ENCODE measurements at regions not wholly inside any gene's neighbourhood (a gene's known extent, or its start where the extent isn't known, plus 50 kb on each side); places are given as distances from the start of the nearest gene placed in this dataset.

GRCh38 chr3:41075975-41076374 lies 123.3 kb upstream of the CTNNB1 start:
- in situ Hi-C loops (cut with MboI; ENCODE audit: low sequenced_read_pairs) = no loop called here

GRCh38 chr3:41076399-41076798 lies 122.9 kb upstream of the CTNNB1 start:
- in situ Hi-C loops (cut with MboI; ENCODE audit: low sequenced_read_pairs) = no loop called here

- in situ Hi-C loops (cut with MboI; ENCODE audit: low sequenced_read_pairs) = no loop called here
Measured at GRCh38 chr3:41080141-41080540, 119.2 kb upstream of the CTNNB1 start.

- in situ Hi-C loops (cut with MboI; ENCODE audit: low sequenced_read_pairs) = no loop called here
Measured at GRCh38 chr3:41088882-41089281, 110.4 kb upstream of the CTNNB1 start.

- in situ Hi-C loops (cut with MboI; ENCODE audit: low sequenced_read_pairs) = no loop called here
Measured at GRCh38 chr3:41089566-41089965, 109.7 kb upstream of the CTNNB1 start.

- in situ Hi-C loops (cut with MboI; ENCODE audit: low sequenced_read_pairs) = no loop called here
Measured at GRCh38 chr3:41092844-41093243, 106.5 kb upstream of the CTNNB1 start.

GRCh38 chr3:41093476-41093875 lies 105.8 kb upstream of the CTNNB1 start:
- in situ Hi-C loops (cut with MboI; ENCODE audit: low sequenced_read_pairs) = no loop called here

GRCh38 chr3:41094351-41094750 lies 105.0 kb upstream of the CTNNB1 start:
- in situ Hi-C loops (cut with MboI; ENCODE audit: low sequenced_read_pairs) = no loop called here

GRCh38 chr3:41095702-41096101 lies 103.6 kb upstream of the CTNNB1 start:
- in situ Hi-C loops (cut with MboI; ENCODE audit: low sequenced_read_pairs) = no loop called here

GRCh38 chr3:41097896-41098496 lies 101.3 kb upstream of the CTNNB1 start:
- in situ Hi-C loops (cut with MboI; ENCODE audit: low sequenced_read_pairs) = no loop called here

- in situ Hi-C loops (cut with MboI; ENCODE audit: low sequenced_read_pairs) = no loop called here
Measured at GRCh38 chr3:41101231-41101630, 98.1 kb upstream of the CTNNB1 start.

- in situ Hi-C loops (cut with MboI; ENCODE audit: low sequenced_read_pairs) = no loop called here
Measured at GRCh38 chr3:41102053-41102556, 97.2 kb upstream of the CTNNB1 start.

GRCh38 chr3:41102750-41103149 lies 96.6 kb upstream of the CTNNB1 start:
- in situ Hi-C loops (cut with MboI; ENCODE audit: low sequenced_read_pairs) = no loop called here

GRCh38 chr3:41103200-41103599 lies 96.1 kb upstream of the CTNNB1 start:
- in situ Hi-C loops (cut with MboI; ENCODE audit: low sequenced_read_pairs) = no loop called here

- in situ Hi-C loops (cut with MboI; ENCODE audit: low sequenced_read_pairs) = no loop called here
Measured at GRCh38 chr3:41104147-41104546, 95.2 kb upstream of the CTNNB1 start.

GRCh38 chr3:41106691-41107090 lies 92.6 kb upstream of the CTNNB1 start:
- in situ Hi-C loops (cut with MboI; ENCODE audit: low sequenced_read_pairs) = no loop called here

- in situ Hi-C loops (cut with MboI; ENCODE audit: low sequenced_read_pairs) = no loop called here
Measured at GRCh38 chr3:41111011-41111410, 88.3 kb upstream of the CTNNB1 start.

GRCh38 chr3:41112466-41112865 lies 86.8 kb upstream of the CTNNB1 start:
- in situ Hi-C loops (cut with MboI; ENCODE audit: low sequenced_read_pairs) = no loop called here

GRCh38 chr3:41115069-41115468 lies 84.2 kb upstream of the CTNNB1 start:
- in situ Hi-C loops (cut with MboI; ENCODE audit: low sequenced_read_pairs) = no loop called here

GRCh38 chr3:41116851-41117250 lies 82.5 kb upstream of the CTNNB1 start:
- in situ Hi-C loops (cut with MboI; ENCODE audit: low sequenced_read_pairs) = no loop called here

GRCh38 chr3:41117398-41117870 lies 81.9 kb upstream of the CTNNB1 start:
- in situ Hi-C loops (cut with MboI; ENCODE audit: low sequenced_read_pairs) = no loop called here

GRCh38 chr3:41118461-41119390 lies 80.6 kb upstream of the CTNNB1 start:
- in situ Hi-C loops (cut with MboI; ENCODE audit: low sequenced_read_pairs) = no loop called here

Measured in HL-60/S4 treated with phorbol 12-myristate 13-acetate at 8.2 ng/mL for 4 days and 3 days (cell line).